GM12872 (cell line): ENCODE measurements at regions not wholly inside any gene's neighbourhood (a gene's known extent, or its start where the extent isn't known, plus 50 kb on each side); places are given as distances from the start of the nearest gene placed in this dataset.

ENCODE experiments used
- CTCF ChIP-seq: IDR thresholded peaks from 3 replicates; pipeline ENCODE4 v1.5.1; 2011; ENCODE audit warnings: low read depth, mild to moderate bottlenecking, low read length, moderate library complexity; ENCODE audit not compliant: insufficient read depth

DNA sequence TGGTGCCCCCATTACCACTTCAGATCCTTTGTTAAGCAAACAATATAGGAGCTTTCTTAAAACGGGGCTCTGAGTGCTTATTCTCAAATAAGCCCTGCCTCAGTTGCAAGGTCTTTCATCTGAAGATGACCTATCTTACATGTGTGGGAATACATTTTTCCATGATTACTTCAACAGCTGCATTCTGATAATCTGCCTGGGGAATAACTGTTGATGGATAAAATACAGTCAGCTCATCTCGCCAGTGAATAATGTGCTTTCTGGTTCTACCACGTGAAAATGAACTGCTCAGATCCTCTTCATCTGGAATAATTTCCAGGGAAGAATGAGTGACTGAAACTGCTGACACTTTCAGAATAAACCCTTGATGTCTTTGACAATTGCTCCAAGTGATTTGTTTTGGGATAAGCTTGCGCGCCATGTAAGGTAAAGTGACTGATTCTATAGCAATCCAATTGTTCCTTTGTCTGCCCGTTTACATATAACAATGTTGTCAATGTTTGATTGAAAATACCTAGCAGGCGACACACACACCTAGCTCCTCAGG is 161.3 kb downstream of the RTL9 start:
- TF ChIP-seq CTCF, result no peak

- no peak for TF ChIP-seq CTCF
Observed at GRCh38 chrX:110531873-110532580, 173.4 kb downstream of the RTL9 start.

GRCh38 chrX:110532581-110532931 is 173.9 kb downstream of the RTL9 start:
- no peak for TF ChIP-seq CTCF

DNA sequence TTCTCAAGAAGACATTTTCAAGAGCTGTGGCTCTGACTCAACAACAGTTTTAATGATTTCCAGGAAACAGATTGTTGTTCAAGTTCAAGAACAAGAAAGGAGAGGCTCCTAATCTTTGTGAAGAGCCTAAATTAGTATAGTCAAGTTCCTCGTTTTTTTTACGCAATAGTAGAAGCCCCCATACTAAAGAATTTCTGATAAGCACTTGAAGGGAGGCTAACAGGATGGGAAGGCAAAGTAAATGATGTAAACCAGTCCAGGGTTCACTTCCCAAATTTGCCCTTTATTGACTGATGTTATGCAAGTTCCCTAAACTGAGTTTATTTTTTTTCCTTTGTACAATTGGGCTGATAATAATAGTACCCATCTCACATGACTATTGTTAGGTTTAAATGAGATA is 178.2 kb downstream of the RTL9 start:
- TF ChIP-seq CTCF, result no peak

- TF ChIP-seq CTCF, result no peak
Observed at GRCh38 chrX:110541266-110541665, 182.6 kb downstream of the RTL9 start.

- TF ChIP-seq CTCF, result no peak
Observed at GRCh38 chrX:110557864-110558263, 199.2 kb downstream of the RTL9 start.

GRCh38 chrX:110558406-110558805 is 199.8 kb downstream of the RTL9 start:
- no peak for TF ChIP-seq CTCF
